GM12878 (cell line): ENCODE measurements at regions not wholly inside any gene's neighbourhood (a gene's known extent, or its start where the extent isn't known, plus 50 kb on each side); places are given as distances from the start of the nearest gene placed in this dataset.

Experiments used
- BRCA1 ChIP-seq: IDR thresholded peaks from 2 replicates; pipeline ENCODE4 v1.6.1; 2011; ENCODE audit warnings: low read depth, low read length, improper control_type of control experiment
- CHD2 ChIP-seq: IDR thresholded peaks from 2 replicates; pipeline ENCODE4 v1.6.1; 2011; ENCODE audit warnings: low read depth, low read length, improper control_type of control experiment, borderline replicate concordance
- CTCF ChIP-seq, 3 experiments: IDR thresholded peaks in 2 of 3; conservative IDR thresholded peaks in 1 of 3; 2 replicates each; pipeline ENCODE4 v1.5.1; 2011; ENCODE audit warnings: low read depth in 3 of 3, low read length in 3 of 3, mild to moderate bottlenecking in 3 of 3, control low read depth in 2 of 3, moderate library complexity in 2 of 3, inconsistent platforms in 1 of 3, mixed read lengths in 1 of 3; ENCODE audit not compliant: control insufficient read depth in 2 of 3, insufficient read depth in 1 of 3; ENCODE audit errors: extremely low read depth in 1 of 3
- EZH2 ChIP-seq: IDR thresholded peaks from 2 replicates; pipeline ENCODE4 v1.6.1; 2012; ENCODE audit warnings: low read depth, mild to moderate bottlenecking, control low read depth, inconsistent platforms, low read length, borderline replicate concordance; ENCODE audit not compliant: control insufficient read depth
- HDAC6 ChIP-seq: fragments of 200-600 bp; sonication (generic); IDR thresholded peaks from one replicate; pipeline ENCODE4 v1.8.0; 2017; ENCODE audit warnings: antibody characterized with exemption; ENCODE audit not compliant: unreplicated experiment
- MAX ChIP-seq: IDR thresholded peaks from 2 replicates; pipeline ENCODE4 v1.6.1; 2012; ENCODE audit warnings: low read depth, low read length, improper control_type of control experiment
- POLR2AphosphoS5 ChIP-seq: IDR thresholded peaks from 2 replicates; pipeline ENCODE4 v1.6.1; 2011; ENCODE audit warnings: mild to moderate bottlenecking, low read length, inconsistent platforms
- USF2 ChIP-seq: IDR thresholded peaks from 2 replicates; pipeline ENCODE4 v1.6.1; 2011; ENCODE audit warnings: low read depth, low read length, improper control_type of control experiment, borderline replicate concordance
- TF ChIP-seq, protein P1 (sequence below): IDR thresholded peaks from 2 replicates; pipeline ENCODE4 v1.6.1; 2011; ENCODE audit warnings: borderline replicate concordance, low read depth, mild to moderate bottlenecking, moderate library complexity, mixed read lengths, low read length; ENCODE audit not compliant: insufficient read depth; ENCODE audit errors: extremely low read length

DNA sequence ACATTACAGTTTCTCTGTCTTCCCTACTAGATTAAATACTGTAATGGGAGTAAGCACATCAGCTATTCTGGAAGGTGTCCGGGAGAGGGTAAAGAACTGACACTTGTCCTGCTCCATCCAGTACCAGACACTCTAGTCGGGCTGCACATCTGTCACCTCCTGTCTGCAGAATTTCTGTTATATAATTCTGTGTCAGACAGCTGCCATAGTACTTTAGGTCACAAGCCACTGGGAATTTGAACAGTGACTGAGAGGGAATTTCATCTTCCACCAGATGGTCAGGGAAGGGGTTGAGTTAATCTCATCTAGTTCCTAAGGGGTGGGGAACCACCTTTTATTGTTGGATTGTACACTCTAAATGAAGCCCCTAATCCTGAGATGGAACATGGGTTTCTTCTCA is 58.6 kb upstream of the NUDT7 start:
- TF ChIP-seq EZH2: no peak
- TF ChIP-seq CTCF (IDR thresholded peaks at IDR 0.05 in 2 of 3, conservative IDR thresholded peaks at IDR 0.05 in 1 of 3; ENCODE audit: control insufficient read depth in 2 of 3, extremely low read depth in 1 of 3, insufficient read depth in 1 of 3, low read depth in 3 of 3, low read length in 3 of 3): no peak
- TF ChIP-seq, protein P1, sequence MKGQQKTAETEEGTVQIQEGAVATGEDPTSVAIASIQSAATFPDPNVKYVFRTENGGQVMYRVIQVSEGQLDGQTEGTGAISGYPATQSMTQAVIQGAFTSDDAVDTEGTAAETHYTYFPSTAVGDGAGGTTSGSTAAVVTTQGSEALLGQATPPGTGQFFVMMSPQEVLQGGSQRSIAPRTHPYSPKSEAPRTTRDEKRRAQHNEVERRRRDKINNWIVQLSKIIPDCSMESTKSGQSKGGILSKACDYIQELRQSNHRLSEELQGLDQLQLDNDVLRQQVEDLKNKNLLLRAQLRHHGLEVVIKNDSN: no peak
- no peak for TF ChIP-seq HDAC6
- TF ChIP-seq USF2: no peak
- no peak for TF ChIP-seq BRCA1
- no peak for TF ChIP-seq POLR2AphosphoS5
- no peak for TF ChIP-seq CHD2
- TF ChIP-seq MAX: no peak
